Right atrium auricular region (tissue), 2 donors: ENCODE measurements at regions not wholly inside any gene's neighbourhood (a gene's known extent, or its start where the extent isn't known, plus 50 kb on each side); places are given as distances from the start of the nearest gene placed in this dataset.

ENCODE experiments used
- DNase-seq: peaks from one replicate; pipeline ENCODE4 v3.0.0-alpha.2; 2019; ENCODE audit warnings: low spot score
- H3K27ac ChIP-seq, 2 donors: fragments of 200-600 bp; sonication (generic); 1 replicate in 1 of 2; 2 replicates in 1 of 2; pipeline ENCODE4 v1.5.1; 2016 to 2019
- H3K27me3 ChIP-seq, 2 donors: fragments of 200-600 bp; sonication (generic); one replicate each; pipeline versions ENCODE4 v1.5.1 to v1.6.0; 2017 to 2019
- H3K36me3 ChIP-seq: fragments of 200-600 bp; sonication (generic); one replicate; pipeline ENCODE4 v1.5.1; 2016
- H3K4me1 ChIP-seq, 2 donors: fragments of 200-600 bp; sonication (generic); one replicate each; pipeline versions ENCODE4 v1.5.1 to v1.6.0; 2017 to 2019
- H3K4me3 ChIP-seq, 2 donors: fragments of 200-600 bp; sonication (generic); 1 replicate in 1 of 2; 2 replicates in 1 of 2; pipeline ENCODE4 v1.5.1; 2017 to 2019; ENCODE audit warnings: mild to moderate bottlenecking in 1 of 2, moderate library complexity in 1 of 2
- H3K9me3 ChIP-seq, 2 donors: fragments of 200-600 bp; sonication (generic); one replicate each; pipeline ENCODE4 v1.5.1; 2019
- CTCF ChIP-seq, 2 donors: fragments of 200-600 bp; sonication (generic); IDR thresholded peaks; one replicate each; pipeline ENCODE4 v1.5.1; 2019; ENCODE audit warnings: antibody characterized with exemption in 2 of 2

GRCh38 chr3:152084441-152085158, 184.1 kb upstream of the MBNL1 start:
- Histone ChIP-seq H3K27me3 (no peaks in the 10 kb centered on the region), H3K9me3 (no peaks in the 10 kb centered on the region), H3K4me1 (no peaks in the 10 kb centered on the region), H3K4me3 (no peak overlapping the region), H3K36me3 (no peaks in the 10 kb centered on the region), H3K27ac (no peak overlapping the region)
- no peak for TF ChIP-seq CTCF (IDR thresholded peaks at IDR 0.05)
- DNase-seq = no peak

- Histone ChIP-seq H3K4me1 (no peaks in the 10 kb centered on the region), H3K27ac (peak overlapping the region in 1 of 2 donors; percentile 21), H3K4me3 (no peak overlapping the region), H3K9me3 (no peaks in the 10 kb centered on the region), H3K27me3 (no peaks in the 10 kb centered on the region), H3K36me3 (no peaks in the 10 kb centered on the region)
- no peak for DNase-seq
- TF ChIP-seq CTCF (IDR thresholded peaks at IDR 0.05) = no peak
These were observed 181.6 kb upstream of the MBNL1 start for GRCh38 chr3:152087153-152087552.

- no peak overlapping the region for H3K4me3 ChIP-seq
- no peaks in the 10 kb centered on the region for H3K4me1 ChIP-seq
- no peak for TF ChIP-seq CTCF (IDR thresholded peaks at IDR 0.05)
- no peaks in the 10 kb centered on the region for H3K36me3 ChIP-seq
- no peak overlapping the region for H3K27ac ChIP-seq
- no peak for DNase-seq
- no peaks in the 10 kb centered on the region for H3K27me3 ChIP-seq
- no peaks in the 10 kb centered on the region for H3K9me3 ChIP-seq
These were observed 179.2 kb upstream of the MBNL1 start for GRCh38 chr3:152089528-152089927.

GRCh38 chr3:152091725-152092124, 177.0 kb upstream of the MBNL1 start:
- H3K4me1 ChIP-seq = no peaks in the 10 kb centered on the region
- no peak overlapping the region for H3K27ac ChIP-seq
- no peak overlapping the region for H3K4me3 ChIP-seq
- no peaks in the 10 kb centered on the region for H3K36me3 ChIP-seq
- H3K27me3 ChIP-seq = no peaks in the 10 kb centered on the region
- DNase-seq = no peak
- TF ChIP-seq CTCF (IDR thresholded peaks at IDR 0.05) = no peak
- H3K9me3 ChIP-seq = no peaks in the 10 kb centered on the region

- TF ChIP-seq CTCF (IDR thresholded peaks at IDR 0.05) = no peak
- no peaks in the 10 kb centered on the region for H3K36me3 ChIP-seq
- H3K4me3 ChIP-seq = no peak overlapping the region
- no peaks in the 10 kb centered on the region for H3K4me1 ChIP-seq
- no peak overlapping the region for H3K27ac ChIP-seq
- no peak for DNase-seq
- no peaks in the 10 kb centered on the region for H3K9me3 ChIP-seq
- H3K27me3 ChIP-seq = no peaks in the 10 kb centered on the region
These were observed 174.8 kb upstream of the MBNL1 start for GRCh38 chr3:152093901-152094300.

- H3K27ac ChIP-seq = no peak overlapping the region
- no peak for DNase-seq
- no peaks in the 10 kb centered on the region for H3K4me1 ChIP-seq
- no peak for TF ChIP-seq CTCF (IDR thresholded peaks at IDR 0.05)
- H3K9me3 ChIP-seq = no peaks in the 10 kb centered on the region
- H3K27me3 ChIP-seq = no peaks in the 10 kb centered on the region
- H3K36me3 ChIP-seq = no peaks in the 10 kb centered on the region
- H3K4me3 ChIP-seq = no peak overlapping the region
These were observed 174.3 kb upstream of the MBNL1 start for GRCh38 chr3:152094406-152094805.
